Fibroblast of lung (primary cell): ENCODE measurements at regions not wholly inside any gene's neighbourhood (a gene's known extent, or its start where the extent isn't known, plus 50 kb on each side); places are given as distances from the start of the nearest gene placed in this dataset.

Experiments used
- CTCF ChIP-seq, 2 donors: IDR thresholded peaks in 1 of 2; conservative IDR thresholded peaks in 1 of 2; 1 replicate in 1 of 2; 2 replicates in 1 of 2; pipeline ENCODE4 v1.5.1; 2011 to 2012; ENCODE audit warnings: low read length in 2 of 2, control low read depth in 1 of 2, inconsistent platforms in 1 of 2, low read depth in 1 of 2, mild to moderate bottlenecking in 1 of 2
- EZH2 ChIP-seq: IDR thresholded peaks from 2 replicates; pipeline ENCODE4 v1.5.1; 2012; ENCODE audit warnings: low read length, control low read depth, mild to moderate bottlenecking; ENCODE audit errors: missing control alignments

DNA sequence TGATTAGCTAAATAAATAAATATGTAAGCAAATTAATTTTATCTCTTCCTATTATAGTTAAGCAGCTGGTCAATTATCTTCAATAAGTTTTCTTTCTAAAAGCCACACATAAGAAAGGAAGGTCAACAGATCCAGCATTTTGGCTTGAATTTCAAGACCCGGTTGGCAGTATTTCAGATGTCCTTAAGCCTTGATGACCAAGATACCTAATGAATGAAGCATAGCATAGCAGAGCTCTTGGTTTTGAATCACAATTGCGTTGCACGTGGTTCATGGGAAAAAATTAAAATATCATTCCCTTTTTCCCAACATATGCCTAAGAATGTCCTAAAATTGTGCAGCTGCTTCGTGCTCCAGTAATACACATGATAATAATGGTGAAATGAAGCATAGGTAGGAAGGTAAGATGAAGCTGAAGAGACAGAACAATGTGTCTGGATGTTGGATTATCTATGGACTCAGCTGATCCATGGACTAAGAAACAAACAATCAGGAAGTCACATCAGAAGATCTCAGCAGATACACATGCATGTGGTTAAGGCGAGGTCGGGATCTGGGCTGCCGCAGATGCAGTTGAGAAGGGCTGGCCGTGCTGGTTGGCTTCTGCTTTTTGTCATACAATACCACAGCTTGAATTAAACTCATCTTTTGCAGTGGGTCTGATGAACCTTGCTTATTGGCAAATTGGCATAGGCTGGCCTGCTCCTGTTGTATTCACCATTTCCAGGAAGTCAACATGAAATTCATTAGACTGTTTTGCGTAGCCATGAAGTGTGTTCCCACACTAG is 284.9 kb upstream of the RUNX1 start:
- TF ChIP-seq CTCF (conservative IDR thresholded peaks at IDR 0.05 in 1 of 2, IDR thresholded peaks at IDR 0.05 in 1 of 2; ENCODE audit: low read depth in 1 of 2, low read length in 2 of 2): no peak
- no peak for TF ChIP-seq EZH2
